H9 (cell line): ENCODE measurements at regions not wholly inside any gene's neighbourhood (a gene's known extent, or its start where the extent isn't known, plus 50 kb on each side); places are given as distances from the start of the nearest gene placed in this dataset.

Source experiments
- DNase-seq: peaks from one replicate; pipeline ENCODE4 v3.0.0-alpha.2; 2017
- H2AFZ ChIP-seq: one replicate; pipeline ENCODE4 v1.6.1; 2013; ENCODE audit warnings: mild to moderate bottlenecking, low read length, control low read depth, moderate library complexity
- H2AK5ac ChIP-seq: 2 replicates; pipeline ENCODE4 v1.6.1; 2013; ENCODE audit warnings: low read length, control low read depth, mixed read lengths; ENCODE audit not compliant: insufficient read length
- H2BK120ac ChIP-seq: one replicate; pipeline ENCODE4 v1.6.1; 2013; ENCODE audit warnings: low read depth, mild to moderate bottlenecking, low read length, control low read depth, inconsistent platforms; ENCODE audit not compliant: poor library complexity, severe bottlenecking
- H2BK12ac ChIP-seq: 2 replicates; pipeline ENCODE4 v1.6.1; 2013; ENCODE audit warnings: low read length, control low read depth, mixed read lengths, low read depth; ENCODE audit not compliant: insufficient read length
- H2BK15ac ChIP-seq: 2 replicates; pipeline ENCODE4 v1.6.1; 2013; ENCODE audit warnings: low read depth, low read length, control low read depth
- H2BK20ac ChIP-seq: one replicate; pipeline ENCODE4 v1.6.1; 2013; ENCODE audit warnings: low read depth, mild to moderate bottlenecking, low read length, control low read depth, inconsistent platforms; ENCODE audit not compliant: poor library complexity, severe bottlenecking
- H2BK5ac ChIP-seq: 2 replicates; pipeline ENCODE4 v1.6.1; 2013; ENCODE audit warnings: low read length, control low read depth, mixed read lengths; ENCODE audit not compliant: insufficient read length
- H3K14ac ChIP-seq: 2 replicates; pipeline ENCODE4 v1.6.1; 2013; ENCODE audit warnings: low read length, control low read depth; ENCODE audit not compliant: insufficient read depth
- H3K18ac ChIP-seq: 2 replicates; pipeline ENCODE4 v1.6.1; 2013; ENCODE audit warnings: low read depth, mild to moderate bottlenecking, mixed read lengths, low read length, control low read depth; ENCODE audit not compliant: insufficient read length
- H3K23ac ChIP-seq: 2 replicates; pipeline ENCODE4 v1.6.1; 2013; ENCODE audit warnings: low read length, control low read depth, mixed read lengths, low read depth; ENCODE audit not compliant: insufficient read length
- H3K23me2 ChIP-seq: 2 replicates; pipeline ENCODE4 v1.6.1; 2013; ENCODE audit warnings: low read depth, mild to moderate bottlenecking, mixed read lengths, low read length, control low read depth; ENCODE audit not compliant: insufficient read length, poor library complexity, severe bottlenecking
- H3K27ac ChIP-seq: 2 replicates; pipeline ENCODE4 v1.5.1; 2013; ENCODE audit warnings: low read length, control low read depth, mixed read lengths, low read depth; ENCODE audit not compliant: insufficient read length
- H3K27me3 ChIP-seq: 2 replicates; pipeline ENCODE4 v1.6.1; 2013; ENCODE audit warnings: low read length, control low read depth, inconsistent platforms; ENCODE audit not compliant: insufficient read depth
- H3K4ac ChIP-seq: 2 replicates; pipeline ENCODE4 v1.6.1; 2013; ENCODE audit warnings: low read depth, mild to moderate bottlenecking, control low read depth, inconsistent platforms, low read length, moderate library complexity
- H3K4me1 ChIP-seq: 2 replicates; pipeline ENCODE4 v1.6.1; 2013; ENCODE audit warnings: low read length, control low read depth, inconsistent platforms; ENCODE audit not compliant: insufficient read depth
- H3K4me2 ChIP-seq: 2 replicates; pipeline ENCODE4 v1.6.1; 2013; ENCODE audit warnings: low read length, control low read depth, mixed read lengths; ENCODE audit not compliant: insufficient read length, insufficient read depth
- H3K56ac ChIP-seq: 2 replicates; pipeline ENCODE4 v1.6.1; 2013; ENCODE audit warnings: low read depth, mild to moderate bottlenecking, mixed read lengths, low read length, control low read depth; ENCODE audit not compliant: insufficient read length
- H3K79me1 ChIP-seq: 2 replicates; pipeline ENCODE4 v1.6.1; 2013; ENCODE audit warnings: low read depth, mild to moderate bottlenecking, moderate library complexity, low read length, control low read depth, inconsistent platforms; ENCODE audit not compliant: insufficient read depth, poor library complexity, severe bottlenecking
- H3K79me2 ChIP-seq: 2 replicates; pipeline ENCODE4 v1.6.1; 2013; ENCODE audit warnings: low read length, control low read depth, inconsistent platforms; ENCODE audit not compliant: insufficient read depth
- H3K9ac ChIP-seq: 2 replicates; pipeline ENCODE4 v1.6.1; 2013; ENCODE audit warnings: low read length, control low read depth, mixed read lengths; ENCODE audit not compliant: insufficient read length; ENCODE audit errors: extremely low read depth
- H3K9me3 ChIP-seq: one replicate; pipeline ENCODE4 v1.6.1; 2013; ENCODE audit warnings: low read depth, low read length, inconsistent platforms; ENCODE audit not compliant: control insufficient read depth
- H3T11ph ChIP-seq: one replicate; pipeline ENCODE4 v1.6.1; 2013; ENCODE audit warnings: mild to moderate bottlenecking, low read length, control low read depth, inconsistent platforms
- H4K20me1 ChIP-seq: one replicate; pipeline ENCODE4 v1.6.1; 2013; ENCODE audit not compliant: control insufficient read depth, insufficient read length, insufficient read depth
- H4K5ac ChIP-seq: 2 replicates; pipeline ENCODE4 v1.6.1; 2013; ENCODE audit warnings: low read depth, mild to moderate bottlenecking, mixed read lengths, low read length, control low read depth; ENCODE audit not compliant: insufficient read length
- H4K8ac ChIP-seq: replicated peaks from 2 replicates; pipeline ENCODE4 v1.6.1; 2013; ENCODE audit warnings: low read length, control low read depth, mixed read lengths, low read depth; ENCODE audit not compliant: insufficient read length
- H4K91ac ChIP-seq: 2 replicates; pipeline ENCODE4 v1.6.1; 2013; ENCODE audit warnings: low read depth, mild to moderate bottlenecking, moderate library complexity, mixed read lengths, low read length, control low read depth; ENCODE audit not compliant: insufficient read length
- H3K27ac Mint-ChIP-seq, 3 experiments: 2 replicates in 2 of 3; 3 replicates in 1 of 3; pipeline ENCODE4 v1.8.0; 2020 to 2021; ENCODE audit warnings: mixed read lengths in 3 of 3, mild to moderate bottlenecking in 1 of 3, moderate library complexity in 1 of 3
- H3K27me3 Mint-ChIP-seq: 2 replicates; pipeline ENCODE4 v1.8.0; 2021; ENCODE audit warnings: low read depth, mild to moderate bottlenecking, moderate library complexity, mixed read lengths
- H3K36me3 Mint-ChIP-seq, 3 experiments: 2 replicates in 2 of 3; 3 replicates in 1 of 3; pipeline ENCODE4 v1.8.0; 2020 to 2021; ENCODE audit warnings: low read depth in 3 of 3, mixed read lengths in 3 of 3; ENCODE audit not compliant: insufficient read depth in 1 of 3
- H3K4me1 Mint-ChIP-seq, 2 experiments: 2 replicates each; pipeline ENCODE4 v1.8.0; 2020; ENCODE audit warnings: mixed read lengths in 2 of 2
- H3K4me3 Mint-ChIP-seq, 2 experiments: 2 replicates in 1 of 2; 3 replicates in 1 of 2; pipeline ENCODE4 v1.8.0; 2020 to 2021; ENCODE audit warnings: mild to moderate bottlenecking in 2 of 2, mixed read lengths in 2 of 2, moderate library complexity in 1 of 2
- H3K9me3 Mint-ChIP-seq, 2 experiments: 2 replicates in 1 of 2; 3 replicates in 1 of 2; pipeline ENCODE4 v1.8.0; 2020; ENCODE audit warnings: mild to moderate bottlenecking in 2 of 2, mixed read lengths in 2 of 2, moderate library complexity in 1 of 2
- WGBS: extraction: QIAGEN DNeasy Blood & Tissue Kit; methylation state at CpG from one replicate; pipeline ENCODE4 v1.1.7; 2013; ENCODE audit warnings: missing lambda C conversion rate, low lambda C conversion rate, mixed read lengths; ENCODE audit not compliant: insufficient read length; ENCODE audit errors: extremely low coverage; 5-methylcytosine and 5-hydroxymethylcytosine counted together
- TF ChIP-seq, protein P1 (sequence below): fragments of 200-600 bp; sonication (generic); conservative IDR thresholded peaks from 3 replicates; pipeline ENCODE4 v1.8.0; 2021; ENCODE audit warnings: antibody characterized with exemption, mild to moderate bottlenecking

GRCh38 chr14:65356327-65356836 lies 56.1 kb upstream of the FUT8 start:
- H2BK120ac ChIP-seq: no peak overlapping the region
- no peak overlapping the region for H3T11ph ChIP-seq
- no peak overlapping the region for H3K18ac ChIP-seq
- H3K79me1 ChIP-seq: no peaks in the 10 kb centered on the region
- Mint-ChIP-seq H3K27ac (peak overlapping the region in 1 of 3 experiments; percentile 47; a peak in 1 of 7 replicates), H3K4me3 (no peak overlapping the region), H3K27me3 (peaks cover 8% of the 10 kb centered on the region; the same call in 1 of the 2 replicates), H3K4me1 (peaks cover 16 to 20% of the 10 kb centered on the region in 2 experiments), H3K9me3 (no peaks in the 10 kb centered on the region), H3K36me3 (no peaks in the 10 kb centered on the region)
- H4K8ac ChIP-seq: no peak overlapping the region
- H3K23me2 ChIP-seq: no peaks in the 10 kb centered on the region
- WGBS: no CpG with 5 or more reads among the region's 5 CpGs
- peak; percentile 77 for DNase-seq
- no peak overlapping the region for H3K9ac ChIP-seq
- H4K5ac ChIP-seq: no peak overlapping the region
- H2AK5ac ChIP-seq: no peak overlapping the region
- no peaks in the 10 kb centered on the region for H3K27me3 ChIP-seq
- H3K4me2 ChIP-seq: no peak overlapping the region
- no peak overlapping the region for H2BK5ac ChIP-seq
- no peak overlapping the region for H4K91ac ChIP-seq
- no peak overlapping the region for H2BK15ac ChIP-seq
- no peak overlapping the region for H2AFZ ChIP-seq
- H2BK12ac ChIP-seq: no peak overlapping the region
- H3K4me1 ChIP-seq: peaks cover 6% of the 10 kb centered on the region
- no peaks in the 10 kb centered on the region for H3K9me3 ChIP-seq
- TF ChIP-seq, protein P1, sequence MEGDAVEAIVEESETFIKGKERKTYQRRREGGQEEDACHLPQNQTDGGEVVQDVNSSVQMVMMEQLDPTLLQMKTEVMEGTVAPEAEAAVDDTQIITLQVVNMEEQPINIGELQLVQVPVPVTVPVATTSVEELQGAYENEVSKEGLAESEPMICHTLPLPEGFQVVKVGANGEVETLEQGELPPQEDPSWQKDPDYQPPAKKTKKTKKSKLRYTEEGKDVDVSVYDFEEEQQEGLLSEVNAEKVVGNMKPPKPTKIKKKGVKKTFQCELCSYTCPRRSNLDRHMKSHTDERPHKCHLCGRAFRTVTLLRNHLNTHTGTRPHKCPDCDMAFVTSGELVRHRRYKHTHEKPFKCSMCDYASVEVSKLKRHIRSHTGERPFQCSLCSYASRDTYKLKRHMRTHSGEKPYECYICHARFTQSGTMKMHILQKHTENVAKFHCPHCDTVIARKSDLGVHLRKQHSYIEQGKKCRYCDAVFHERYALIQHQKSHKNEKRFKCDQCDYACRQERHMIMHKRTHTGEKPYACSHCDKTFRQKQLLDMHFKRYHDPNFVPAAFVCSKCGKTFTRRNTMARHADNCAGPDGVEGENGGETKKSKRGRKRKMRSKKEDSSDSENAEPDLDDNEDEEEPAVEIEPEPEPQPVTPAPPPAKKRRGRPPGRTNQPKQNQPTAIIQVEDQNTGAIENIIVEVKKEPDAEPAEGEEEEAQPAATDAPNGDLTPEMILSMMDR: no peak
- no peak overlapping the region for H3K56ac ChIP-seq
- H3K4ac ChIP-seq: no peak overlapping the region
- no peaks in the 10 kb centered on the region for H4K20me1 ChIP-seq
- H3K27ac ChIP-seq: no peak overlapping the region
- H3K14ac ChIP-seq: no peak overlapping the region
- H2BK20ac ChIP-seq: no peak overlapping the region
- no peak overlapping the region for H3K23ac ChIP-seq
- no peaks in the 10 kb centered on the region for H3K79me2 ChIP-seq
